ENCODE measurements at regions not wholly inside any gene's neighbourhood (a gene's known extent, or its start where the extent isn't known, plus 50 kb on each side); places are given as distances from the start of the nearest gene placed in this dataset.

GRCh38 chr5:89443508-89443907, 560.5 kb upstream of the MEF2C start:
- TF ChIP-seq CTCF (conservative IDR thresholded peaks at IDR 0.05; ENCODE audit: low read length) (no peak), EZH2phosphoT487 (IDR thresholded peaks at IDR 0.05; ENCODE audit: borderline replicate concordance, low read depth, low read length) (no peak)

Measured in OCI-LY7 (cell line).